Osteocyte (in vitro differentiated cells): ENCODE measurements at regions not wholly inside any gene's neighbourhood (a gene's known extent, or its start where the extent isn't known, plus 50 kb on each side); places are given as distances from the start of the nearest gene placed in this dataset.

ENCODE experiments used
- DNase-seq: peaks from one replicate; pipeline ENCODE4 v3.0.0; 2021; ENCODE audit warnings: mixed read lengths; ENCODE audit not compliant: unreplicated experiment; ENCODE audit errors: extremely low spot score
- H3K27ac Mint-ChIP-seq: one replicate; pipeline ENCODE4 v1.8.0; 2021; ENCODE audit warnings: mild to moderate bottlenecking, mixed read lengths; ENCODE audit not compliant: unreplicated experiment
- H3K27me3 Mint-ChIP-seq: one replicate; pipeline ENCODE4 v1.8.0; 2021; ENCODE audit warnings: mixed read lengths; ENCODE audit not compliant: unreplicated experiment
- H3K36me3 Mint-ChIP-seq: one replicate; pipeline ENCODE4 v1.8.0; 2021; ENCODE audit warnings: mixed read lengths; ENCODE audit not compliant: unreplicated experiment
- H3K4me1 Mint-ChIP-seq: one replicate; pipeline ENCODE4 v1.8.0; 2021; ENCODE audit warnings: mixed read lengths; ENCODE audit not compliant: unreplicated experiment
- H3K4me3 Mint-ChIP-seq: one replicate; pipeline ENCODE4 v1.8.0; 2021; ENCODE audit warnings: mild to moderate bottlenecking, moderate library complexity, mixed read lengths; ENCODE audit not compliant: unreplicated experiment
- H3K9me3 Mint-ChIP-seq: one replicate; pipeline ENCODE4 v1.8.0; 2021; ENCODE audit warnings: mixed read lengths; ENCODE audit not compliant: unreplicated experiment
- CTCF ChIP-seq: fragments of 200-600 bp; sonication (generic); IDR thresholded peaks from 2 replicates; pipeline ENCODE4 v1.5.0; 2021; ENCODE audit warnings: antibody characterized with exemption, mild to moderate bottlenecking, moderate library complexity

- no peak overlapping the region for H3K4me3 Mint-ChIP-seq
- H3K27ac Mint-ChIP-seq: no peak overlapping the region
- no peak for DNase-seq
- TF ChIP-seq CTCF: no peak
- no peaks in the 10 kb centered on the region for H3K4me1 Mint-ChIP-seq
- H3K27me3 Mint-ChIP-seq: no peaks in the 10 kb centered on the region
- H3K36me3 Mint-ChIP-seq: no peaks in the 10 kb centered on the region
- H3K9me3 Mint-ChIP-seq: peaks cover 4% of the 10 kb centered on the region
Observed at GRCh38 chr6:18335948-18336347, 51.2 kb upstream of the RNF144B start.

- Mint-ChIP-seq H3K9me3 (no peaks in the 10 kb centered on the region), H3K4me1 (peaks cover 2% of the 10 kb centered on the region), H3K27me3 (no peaks in the 10 kb centered on the region), H3K27ac (no peak overlapping the region), H3K4me3 (no peak overlapping the region), H3K36me3 (no peaks in the 10 kb centered on the region)
- DNase-seq: no peak
- no peak for TF ChIP-seq CTCF
Observed at GRCh38 chr6:18334251-18334650, 52.9 kb upstream of the RNF144B start.

GRCh38 chr6:18330548-18331081 is 56.5 kb upstream of the RNF144B start:
- Mint-ChIP-seq H3K36me3 (no peaks in the 10 kb centered on the region), H3K4me3 (no peak overlapping the region), H3K4me1 (peaks cover 17% of the 10 kb centered on the region), H3K27ac (no peak overlapping the region), H3K9me3 (no peaks in the 10 kb centered on the region), H3K27me3 (no peaks in the 10 kb centered on the region)
- TF ChIP-seq CTCF: no peak
- no peak for DNase-seq

GRCh38 chr6:18329776-18330175 is 57.4 kb upstream of the RNF144B start:
- TF ChIP-seq CTCF: no peak
- H3K9me3 Mint-ChIP-seq: no peaks in the 10 kb centered on the region
- H3K4me1 Mint-ChIP-seq: peaks cover 17% of the 10 kb centered on the region
- H3K36me3 Mint-ChIP-seq: no peaks in the 10 kb centered on the region
- no peak overlapping the region for H3K27ac Mint-ChIP-seq
- H3K4me3 Mint-ChIP-seq: no peak overlapping the region
- no peak for DNase-seq
- H3K27me3 Mint-ChIP-seq: no peaks in the 10 kb centered on the region

GRCh38 chr6:18328540-18328939 is 58.6 kb upstream of the RNF144B start:
- H3K4me3 Mint-ChIP-seq: no peak overlapping the region
- no peak for TF ChIP-seq CTCF
- DNase-seq: no peak
- no peaks in the 10 kb centered on the region for H3K36me3 Mint-ChIP-seq
- no peaks in the 10 kb centered on the region for H3K27me3 Mint-ChIP-seq
- H3K9me3 Mint-ChIP-seq: no peaks in the 10 kb centered on the region
- no peak overlapping the region for H3K27ac Mint-ChIP-seq
- peaks cover 17% of the 10 kb centered on the region for H3K4me1 Mint-ChIP-seq
